Smooth muscle cell (in vitro differentiated cells): ENCODE measurements at regions not wholly inside any gene's neighbourhood (a gene's known extent, or its start where the extent isn't known, plus 50 kb on each side); places are given as distances from the start of the nearest gene placed in this dataset.

Experiments
- DNase-seq: peaks from one replicate; lab custom pipeline; 2025; ENCODE audit not compliant: unreplicated experiment; lab: John Stamatoyannopoulos, UW
- H2AFZ ChIP-seq: fragments of 200-600 bp; sonication (generic); 2 replicates; pipeline ENCODE4 v1.6.0; 2016; ENCODE audit warnings: antibody characterized with exemption, low read depth, mild to moderate bottlenecking
- H3F3A ChIP-seq: fragments of 200-600 bp; sonication (generic); 2 replicates; pipeline ENCODE4 v1.6.0; 2017; ENCODE audit warnings: antibody characterized with exemption, low read depth
- H3K27ac ChIP-seq: fragments of 200-600 bp; sonication (generic); 2 replicates; pipeline ENCODE4 v1.5.1; 2016; ENCODE audit warnings: low read depth, mild to moderate bottlenecking
- H3K27me3 ChIP-seq: fragments of 200-600 bp; sonication (generic); 2 replicates; pipeline ENCODE4 v1.6.1; 2016; ENCODE audit warnings: low read depth, mild to moderate bottlenecking
- H3K36me3 ChIP-seq: fragments of 200-600 bp; sonication (generic); 2 replicates; pipeline ENCODE4 v1.5.1; 2016; ENCODE audit warnings: low read depth
- H3K4me1 ChIP-seq: fragments of 200-600 bp; sonication (generic); 2 replicates; pipeline ENCODE4 v1.5.1; 2016; ENCODE audit warnings: low read depth
- H3K4me2 ChIP-seq: fragments of 200-600 bp; sonication (generic); 2 replicates; pipeline ENCODE4 v1.6.0; 2016; ENCODE audit warnings: mild to moderate bottlenecking
- H3K4me3 ChIP-seq: fragments of 200-600 bp; sonication (generic); 2 replicates; pipeline ENCODE4 v1.5.1; 2016; ENCODE audit warnings: mild to moderate bottlenecking
- H3K79me2 ChIP-seq: fragments of 200-600 bp; sonication (generic); 2 replicates; pipeline ENCODE4 v1.6.0; 2016; ENCODE audit warnings: low read depth, mild to moderate bottlenecking
- H3K9ac ChIP-seq: fragments of 200-600 bp; sonication (generic); 2 replicates; pipeline ENCODE4 v1.6.0; 2016; ENCODE audit warnings: low read depth
- H3K9me3 ChIP-seq: fragments of 200-600 bp; sonication (generic); replicated peaks from 2 replicates; pipeline ENCODE4 v1.5.1; 2016; ENCODE audit warnings: low read depth
- H4K20me1 ChIP-seq: fragments of 200-600 bp; sonication (generic); 2 replicates; pipeline ENCODE4 v1.6.0; 2016; ENCODE audit warnings: low read depth
- CTCF ChIP-seq: fragments of 200-600 bp; sonication (generic); IDR thresholded peaks from 2 replicates; pipeline ENCODE4 v1.5.1; 2017; ENCODE audit warnings: borderline replicate concordance, mild to moderate bottlenecking, antibody characterized with exemption; ENCODE audit not compliant: insufficient read depth, poor library complexity, severe bottlenecking
- WGBS: methylation state at CpG from one replicate; pipeline ENCODE4 v1.1.7; 2016; ENCODE audit warnings: low lambda C conversion rate; 5-methylcytosine and 5-hydroxymethylcytosine counted together

- H2AFZ ChIP-seq, result no peak overlapping the region
- DNase-seq, result no peak
- no peaks in the 10 kb centered on the region for H3K9me3 ChIP-seq
- H3K27ac ChIP-seq, result no peak overlapping the region
- peak overlapping the region; percentile 67 for H3K4me2 ChIP-seq
- no peaks in the 10 kb centered on the region for H3K79me2 ChIP-seq
- WGBS, result 43% methylated on average over 4 of the region's 4 CpGs
- H3K36me3 ChIP-seq, result no peaks in the 10 kb centered on the region
- no peaks in the 10 kb centered on the region for H4K20me1 ChIP-seq
- H3K4me1 ChIP-seq, result no peaks in the 10 kb centered on the region
- no peak overlapping the region for H3K4me3 ChIP-seq
- no peaks in the 10 kb centered on the region for H3F3A ChIP-seq
- TF ChIP-seq CTCF, result peak; percentile 63
- no peak overlapping the region for H3K9ac ChIP-seq
- no peaks in the 10 kb centered on the region for H3K27me3 ChIP-seq
Measured at GRCh38 chr5:114789773-114790402, 379.8 kb downstream of the TRIM36 start.

GRCh38 chr5:114782869-114783268 is 386.8 kb downstream of the TRIM36 start:
- H4K20me1 ChIP-seq, result no peaks in the 10 kb centered on the region
- H3K4me1 ChIP-seq, result no peaks in the 10 kb centered on the region
- no peaks in the 10 kb centered on the region for H3F3A ChIP-seq
- no peak for TF ChIP-seq CTCF
- no peak overlapping the region for H3K27ac ChIP-seq
- no peaks in the 10 kb centered on the region for H3K79me2 ChIP-seq
- WGBS, result 84% methylated on average over 8 of the region's 8 CpGs
- no peak overlapping the region for H3K4me3 ChIP-seq
- no peak overlapping the region for H3K9ac ChIP-seq
- no peak overlapping the region for H2AFZ ChIP-seq
- no peaks in the 10 kb centered on the region for H3K9me3 ChIP-seq
- no peak overlapping the region for H3K4me2 ChIP-seq
- H3K36me3 ChIP-seq, result no peaks in the 10 kb centered on the region
- H3K27me3 ChIP-seq, result no peaks in the 10 kb centered on the region
- DNase-seq, result no peak

- no peak for DNase-seq
- Histone ChIP-seq H4K20me1 (no peaks in the 10 kb centered on the region), H3K36me3 (no peaks in the 10 kb centered on the region), H3K27me3 (no peaks in the 10 kb centered on the region), H3K4me2 (no peak overlapping the region), H3F3A (no peaks in the 10 kb centered on the region), H3K9me3 (no peaks in the 10 kb centered on the region), H2AFZ (no peak overlapping the region), H3K4me1 (no peaks in the 10 kb centered on the region), H3K4me3 (no peak overlapping the region), H3K27ac (no peak overlapping the region), H3K79me2 (no peaks in the 10 kb centered on the region), H3K9ac (no peak overlapping the region)
- TF ChIP-seq CTCF, result no peak
- 92% methylated on average over 8 of the region's 8 CpGs for WGBS
Measured at GRCh38 chr5:114782177-114782576, 387.5 kb downstream of the TRIM36 start.

GRCh38 chr5:114780290-114780689 is 389.4 kb downstream of the TRIM36 start:
- WGBS, result 92% methylated on average over 2 of the region's 2 CpGs

More at GRCh38 chr5:114780290-114780689, 389.4 kb downstream of the TRIM36 start:
- no peak for DNase-seq
- no peaks in the 10 kb centered on the region for H3K36me3 ChIP-seq
- no peak overlapping the region for H3K4me3 ChIP-seq
- TF ChIP-seq CTCF, result no peak
- H2AFZ ChIP-seq, result no peak overlapping the region
- H3K9me3 ChIP-seq, result no peaks in the 10 kb centered on the region
- no peaks in the 10 kb centered on the region for H3K27me3 ChIP-seq
- no peaks in the 10 kb centered on the region for H3F3A ChIP-seq
- H4K20me1 ChIP-seq, result no peaks in the 10 kb centered on the region
- no peak overlapping the region for H3K9ac ChIP-seq
- no peak overlapping the region for H3K4me2 ChIP-seq
- H3K79me2 ChIP-seq, result no peaks in the 10 kb centered on the region
- no peaks in the 10 kb centered on the region for H3K4me1 ChIP-seq
- H3K27ac ChIP-seq, result no peak overlapping the region
